ENCODE measurements at regions not wholly inside any gene's neighbourhood (a gene's known extent, or its start where the extent isn't known, plus 50 kb on each side); places are given as distances from the start of the nearest gene placed in this dataset.

DNA sequence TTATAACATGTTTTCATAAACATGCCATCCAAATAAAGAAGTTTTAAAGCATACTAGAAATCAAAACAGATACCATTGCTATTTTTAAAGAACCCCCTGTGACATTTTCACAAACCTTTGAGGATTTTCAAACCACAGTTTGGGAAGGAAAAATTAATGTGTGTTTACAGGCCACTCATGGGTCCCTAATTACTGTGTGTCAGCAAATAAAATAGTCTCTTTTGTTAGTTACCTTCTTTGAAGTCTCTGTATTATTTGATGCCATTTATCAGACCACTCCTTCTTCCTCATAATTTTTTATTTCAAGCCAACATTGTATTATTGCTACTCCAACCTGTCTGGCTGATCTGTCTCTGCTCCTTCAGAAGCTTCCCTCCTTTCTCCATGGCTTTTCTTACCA, 72.6 kb upstream of the TET2 start:
- TF ChIP-seq CTCF (IDR thresholded peaks at IDR 0.05 in 8 of 11, conservative IDR thresholded peaks at IDR 0.05 in 3 of 11) (no peak), POLR2A (IDR thresholded peaks at IDR 0.05) (no peak)
